ENCODE measurements at regions not wholly inside any gene's neighbourhood (a gene's known extent, or its start where the extent isn't known, plus 50 kb on each side); places are given as distances from the start of the nearest gene placed in this dataset.

DNA sequence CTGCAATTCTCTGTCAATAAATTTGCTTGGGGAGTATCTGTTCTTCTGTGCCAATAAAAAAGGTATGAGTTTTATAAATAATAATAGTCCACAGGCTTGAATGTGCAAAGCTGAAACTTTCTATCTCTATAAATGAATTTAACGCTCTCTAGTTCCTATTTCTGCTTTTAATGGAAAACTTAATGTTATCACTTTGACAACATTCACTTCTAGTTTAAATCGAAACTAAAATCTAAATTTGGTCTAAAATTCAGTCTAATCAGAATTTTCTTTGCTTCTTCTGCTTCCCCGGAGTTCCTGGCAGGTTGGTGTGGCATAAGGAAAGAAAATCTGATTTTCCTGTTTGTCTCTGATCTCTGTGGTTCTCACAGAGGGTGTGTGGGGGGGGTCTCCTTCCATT is 450.1 kb upstream of the TBL1XR1 start (continued):
- TF ChIP-seq, protein P1, sequence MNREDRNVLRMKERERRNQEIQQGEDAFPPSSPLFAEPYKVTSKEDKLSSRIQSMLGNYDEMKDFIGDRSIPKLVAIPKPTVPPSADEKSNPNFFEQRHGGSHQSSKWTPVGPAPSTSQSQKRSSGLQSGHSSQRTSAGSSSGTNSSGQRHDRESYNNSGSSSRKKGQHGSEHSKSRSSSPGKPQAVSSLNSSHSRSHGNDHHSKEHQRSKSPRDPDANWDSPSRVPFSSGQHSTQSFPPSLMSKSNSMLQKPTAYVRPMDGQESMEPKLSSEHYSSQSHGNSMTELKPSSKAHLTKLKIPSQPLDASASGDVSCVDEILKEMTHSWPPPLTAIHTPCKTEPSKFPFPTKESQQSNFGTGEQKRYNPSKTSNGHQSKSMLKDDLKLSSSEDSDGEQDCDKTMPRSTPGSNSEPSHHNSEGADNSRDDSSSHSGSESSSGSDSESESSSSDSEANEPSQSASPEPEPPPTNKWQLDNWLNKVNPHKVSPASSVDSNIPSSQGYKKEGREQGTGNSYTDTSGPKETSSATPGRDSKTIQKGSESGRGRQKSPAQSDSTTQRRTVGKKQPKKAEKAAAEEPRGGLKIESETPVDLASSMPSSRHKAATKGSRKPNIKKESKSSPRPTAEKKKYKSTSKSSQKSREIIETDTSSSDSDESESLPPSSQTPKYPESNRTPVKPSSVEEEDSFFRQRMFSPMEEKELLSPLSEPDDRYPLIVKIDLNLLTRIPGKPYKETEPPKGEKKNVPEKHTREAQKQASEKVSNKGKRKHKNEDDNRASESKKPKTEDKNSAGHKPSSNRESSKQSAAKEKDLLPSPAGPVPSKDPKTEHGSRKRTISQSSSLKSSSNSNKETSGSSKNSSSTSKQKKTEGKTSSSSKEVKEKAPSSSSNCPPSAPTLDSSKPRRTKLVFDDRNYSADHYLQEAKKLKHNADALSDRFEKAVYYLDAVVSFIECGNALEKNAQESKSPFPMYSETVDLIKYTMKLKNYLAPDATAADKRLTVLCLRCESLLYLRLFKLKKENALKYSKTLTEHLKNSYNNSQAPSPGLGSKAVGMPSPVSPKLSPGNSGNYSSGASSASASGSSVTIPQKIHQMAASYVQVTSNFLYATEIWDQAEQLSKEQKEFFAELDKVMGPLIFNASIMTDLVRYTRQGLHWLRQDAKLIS (CRISPR knock-in tag; IDR thresholded peaks at IDR 0.05; ENCODE audit: borderline replicate concordance): no peak
- no peak for TF ChIP-seq SMAD3 (CRISPR knock-in tag; IDR thresholded peaks at IDR 0.05; ENCODE audit: borderline replicate concordance)
- TF ChIP-seq, protein P2, sequence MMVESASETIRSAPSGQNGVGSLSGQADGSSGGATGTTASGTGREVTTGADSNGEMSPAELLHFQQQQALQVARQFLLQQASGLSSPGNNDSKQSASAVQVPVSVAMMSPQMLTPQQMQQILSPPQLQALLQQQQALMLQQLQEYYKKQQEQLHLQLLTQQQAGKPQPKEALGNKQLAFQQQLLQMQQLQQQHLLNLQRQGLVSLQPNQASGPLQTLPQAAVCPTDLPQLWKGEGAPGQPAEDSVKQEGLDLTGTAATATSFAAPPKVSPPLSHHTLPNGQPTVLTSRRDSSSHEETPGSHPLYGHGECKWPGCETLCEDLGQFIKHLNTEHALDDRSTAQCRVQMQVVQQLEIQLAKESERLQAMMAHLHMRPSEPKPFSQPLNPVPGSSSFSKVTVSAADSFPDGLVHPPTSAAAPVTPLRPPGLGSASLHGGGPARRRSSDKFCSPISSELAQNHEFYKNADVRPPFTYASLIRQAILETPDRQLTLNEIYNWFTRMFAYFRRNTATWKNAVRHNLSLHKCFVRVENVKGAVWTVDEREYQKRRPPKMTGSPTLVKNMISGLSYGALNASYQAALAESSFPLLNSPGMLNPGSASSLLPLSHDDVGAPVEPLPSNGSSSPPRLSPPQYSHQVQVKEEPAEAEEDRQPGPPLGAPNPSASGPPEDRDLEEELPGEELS (CRISPR knock-in tag; IDR thresholded peaks at IDR 0.05): no peak
- TF ChIP-seq, protein P3, sequence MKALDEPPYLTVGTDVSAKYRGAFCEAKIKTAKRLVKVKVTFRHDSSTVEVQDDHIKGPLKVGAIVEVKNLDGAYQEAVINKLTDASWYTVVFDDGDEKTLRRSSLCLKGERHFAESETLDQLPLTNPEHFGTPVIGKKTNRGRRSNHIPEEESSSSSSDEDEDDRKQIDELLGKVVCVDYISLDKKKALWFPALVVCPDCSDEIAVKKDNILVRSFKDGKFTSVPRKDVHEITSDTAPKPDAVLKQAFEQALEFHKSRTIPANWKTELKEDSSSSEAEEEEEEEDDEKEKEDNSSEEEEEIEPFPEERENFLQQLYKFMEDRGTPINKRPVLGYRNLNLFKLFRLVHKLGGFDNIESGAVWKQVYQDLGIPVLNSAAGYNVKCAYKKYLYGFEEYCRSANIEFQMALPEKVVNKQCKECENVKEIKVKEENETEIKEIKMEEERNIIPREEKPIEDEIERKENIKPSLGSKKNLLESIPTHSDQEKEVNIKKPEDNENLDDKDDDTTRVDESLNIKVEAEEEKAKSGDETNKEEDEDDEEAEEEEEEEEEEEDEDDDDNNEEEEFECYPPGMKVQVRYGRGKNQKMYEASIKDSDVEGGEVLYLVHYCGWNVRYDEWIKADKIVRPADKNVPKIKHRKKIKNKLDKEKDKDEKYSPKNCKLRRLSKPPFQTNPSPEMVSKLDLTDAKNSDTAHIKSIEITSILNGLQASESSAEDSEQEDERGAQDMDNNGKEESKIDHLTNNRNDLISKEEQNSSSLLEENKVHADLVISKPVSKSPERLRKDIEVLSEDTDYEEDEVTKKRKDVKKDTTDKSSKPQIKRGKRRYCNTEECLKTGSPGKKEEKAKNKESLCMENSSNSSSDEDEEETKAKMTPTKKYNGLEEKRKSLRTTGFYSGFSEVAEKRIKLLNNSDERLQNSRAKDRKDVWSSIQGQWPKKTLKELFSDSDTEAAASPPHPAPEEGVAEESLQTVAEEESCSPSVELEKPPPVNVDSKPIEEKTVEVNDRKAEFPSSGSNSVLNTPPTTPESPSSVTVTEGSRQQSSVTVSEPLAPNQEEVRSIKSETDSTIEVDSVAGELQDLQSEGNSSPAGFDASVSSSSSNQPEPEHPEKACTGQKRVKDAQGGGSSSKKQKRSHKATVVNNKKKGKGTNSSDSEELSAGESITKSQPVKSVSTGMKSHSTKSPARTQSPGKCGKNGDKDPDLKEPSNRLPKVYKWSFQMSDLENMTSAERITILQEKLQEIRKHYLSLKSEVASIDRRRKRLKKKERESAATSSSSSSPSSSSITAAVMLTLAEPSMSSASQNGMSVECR (CRISPR knock-in tag; IDR thresholded peaks at IDR 0.05; ENCODE audit: borderline replicate concordance): no peak

DNA sequence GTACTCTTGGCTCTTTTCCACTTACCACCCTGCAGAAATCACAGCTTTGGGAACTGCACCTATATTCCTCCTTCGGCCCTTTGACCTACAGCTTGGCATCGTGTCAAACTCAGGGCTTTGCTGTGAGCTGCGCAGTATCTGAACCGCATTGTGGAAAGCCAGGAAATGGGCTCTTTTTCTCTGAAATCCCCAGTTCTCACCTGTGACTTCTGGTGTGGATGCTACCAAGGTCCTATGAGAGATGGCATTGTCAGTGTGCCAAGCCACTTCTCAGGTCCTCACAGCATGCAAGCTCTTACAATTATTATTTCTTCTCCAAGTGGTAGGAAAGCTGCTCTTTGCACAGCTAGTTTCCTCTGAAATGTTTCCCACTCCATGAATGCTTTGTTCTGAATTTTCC is 450.6 kb upstream of the TBL1XR1 start:
- no peaks in the 10 kb centered on the region for H3K27me3 Mint-ChIP-seq (ENCODE audit: low read depth)
- no peak for DNase-seq (ENCODE audit: low spot score)
- TF ChIP-seq, protein P4, sequence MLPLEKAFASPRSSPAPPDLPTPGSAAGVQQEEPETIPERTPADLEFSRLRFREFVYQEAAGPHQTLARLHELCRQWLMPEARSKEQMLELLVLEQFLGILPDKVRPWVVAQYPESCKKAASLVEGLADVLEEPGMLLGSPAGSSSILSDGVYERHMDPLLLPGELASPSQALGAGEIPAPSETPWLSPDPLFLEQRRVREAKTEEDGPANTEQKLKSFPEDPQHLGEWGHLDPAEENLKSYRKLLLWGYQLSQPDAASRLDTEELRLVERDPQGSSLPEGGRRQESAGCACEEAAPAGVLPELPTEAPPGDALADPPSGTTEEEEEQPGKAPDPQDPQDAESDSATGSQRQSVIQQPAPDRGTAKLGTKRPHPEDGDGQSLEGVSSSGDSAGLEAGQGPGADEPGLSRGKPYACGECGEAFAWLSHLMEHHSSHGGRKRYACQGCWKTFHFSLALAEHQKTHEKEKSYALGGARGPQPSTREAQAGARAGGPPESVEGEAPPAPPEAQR (CRISPR knock-in tag; IDR thresholded peaks at IDR 0.05): no peak
- TF ChIP-seq NR2C2 (CRISPR knock-in tag; IDR thresholded peaks at IDR 0.05): no peak
- TF ChIP-seq ZNF396 (CRISPR knock-in tag; IDR thresholded peaks at IDR 0.05; ENCODE audit: borderline replicate concordance): no peak
- no peak for TF ChIP-seq OVOL2 (CRISPR knock-in tag; IDR thresholded peaks at IDR 0.05; ENCODE audit: borderline replicate concordance)
- TF ChIP-seq, protein P5, sequence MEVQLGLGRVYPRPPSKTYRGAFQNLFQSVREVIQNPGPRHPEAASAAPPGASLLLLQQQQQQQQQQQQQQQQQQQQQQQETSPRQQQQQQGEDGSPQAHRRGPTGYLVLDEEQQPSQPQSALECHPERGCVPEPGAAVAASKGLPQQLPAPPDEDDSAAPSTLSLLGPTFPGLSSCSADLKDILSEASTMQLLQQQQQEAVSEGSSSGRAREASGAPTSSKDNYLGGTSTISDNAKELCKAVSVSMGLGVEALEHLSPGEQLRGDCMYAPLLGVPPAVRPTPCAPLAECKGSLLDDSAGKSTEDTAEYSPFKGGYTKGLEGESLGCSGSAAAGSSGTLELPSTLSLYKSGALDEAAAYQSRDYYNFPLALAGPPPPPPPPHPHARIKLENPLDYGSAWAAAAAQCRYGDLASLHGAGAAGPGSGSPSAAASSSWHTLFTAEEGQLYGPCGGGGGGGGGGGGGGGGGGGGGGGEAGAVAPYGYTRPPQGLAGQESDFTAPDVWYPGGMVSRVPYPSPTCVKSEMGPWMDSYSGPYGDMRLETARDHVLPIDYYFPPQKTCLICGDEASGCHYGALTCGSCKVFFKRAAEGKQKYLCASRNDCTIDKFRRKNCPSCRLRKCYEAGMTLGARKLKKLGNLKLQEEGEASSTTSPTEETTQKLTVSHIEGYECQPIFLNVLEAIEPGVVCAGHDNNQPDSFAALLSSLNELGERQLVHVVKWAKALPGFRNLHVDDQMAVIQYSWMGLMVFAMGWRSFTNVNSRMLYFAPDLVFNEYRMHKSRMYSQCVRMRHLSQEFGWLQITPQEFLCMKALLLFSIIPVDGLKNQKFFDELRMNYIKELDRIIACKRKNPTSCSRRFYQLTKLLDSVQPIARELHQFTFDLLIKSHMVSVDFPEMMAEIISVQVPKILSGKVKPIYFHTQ (CRISPR knock-in tag; IDR thresholded peaks at IDR 0.05): no peak
- TF ChIP-seq, protein P6, sequence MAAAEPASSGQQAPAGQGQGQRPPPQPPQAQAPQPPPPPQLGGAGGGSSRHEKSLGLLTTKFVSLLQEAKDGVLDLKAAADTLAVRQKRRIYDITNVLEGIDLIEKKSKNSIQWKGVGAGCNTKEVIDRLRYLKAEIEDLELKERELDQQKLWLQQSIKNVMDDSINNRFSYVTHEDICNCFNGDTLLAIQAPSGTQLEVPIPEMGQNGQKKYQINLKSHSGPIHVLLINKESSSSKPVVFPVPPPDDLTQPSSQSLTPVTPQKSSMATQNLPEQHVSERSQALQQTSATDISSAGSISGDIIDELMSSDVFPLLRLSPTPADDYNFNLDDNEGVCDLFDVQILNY (CRISPR knock-in tag; IDR thresholded peaks at IDR 0.05): no peak
- TF ChIP-seq, protein P7, sequence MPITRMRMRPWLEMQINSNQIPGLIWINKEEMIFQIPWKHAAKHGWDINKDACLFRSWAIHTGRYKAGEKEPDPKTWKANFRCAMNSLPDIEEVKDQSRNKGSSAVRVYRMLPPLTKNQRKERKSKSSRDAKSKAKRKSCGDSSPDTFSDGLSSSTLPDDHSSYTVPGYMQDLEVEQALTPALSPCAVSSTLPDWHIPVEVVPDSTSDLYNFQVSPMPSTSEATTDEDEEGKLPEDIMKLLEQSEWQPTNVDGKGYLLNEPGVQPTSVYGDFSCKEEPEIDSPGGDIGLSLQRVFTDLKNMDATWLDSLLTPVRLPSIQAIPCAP (CRISPR knock-in tag; IDR thresholded peaks at IDR 0.05): no peak
- no peak for TF ChIP-seq SP1 (CRISPR knock-in tag; conservative IDR thresholded peaks at IDR 0.05)
- TF ChIP-seq, protein P2 (CRISPR knock-in tag; IDR thresholded peaks at IDR 0.05): no peak
- no peak for TF ChIP-seq MXD4 (CRISPR knock-in tag; IDR thresholded peaks at IDR 0.05; ENCODE audit: borderline replicate concordance)
- no peak for TF ChIP-seq ZNF317 (CRISPR knock-in tag; IDR thresholded peaks at IDR 0.05; ENCODE audit: borderline replicate concordance, low read depth)
- 0 out of 2 replicates have a peak, but pooled peaks cover 7% of the 10 kb centered on the region for H3K4me1 Mint-ChIP-seq
- H3K27ac Mint-ChIP-seq: no peak overlapping the region
- POLR2A ChIA-PET: no interaction called here
- no peak overlapping the region for H3K4me3 Mint-ChIP-seq
- ATAC-seq: no peak
- no peaks in the 10 kb centered on the region for H3K9me3 Mint-ChIP-seq
- H3K36me3 Mint-ChIP-seq: no peaks in the 10 kb centered on the region
- CTCF ChIA-PET: no interaction called here
